ENCODE measurements at regions not wholly inside any gene's neighbourhood (a gene's known extent, or its start where the extent isn't known, plus 50 kb on each side); places are given as distances from the start of the nearest gene placed in this dataset.
"Not testable (repeated sequence)": the region's sequence is repeated elsewhere in the genome, so short reads cannot be mapped to it uniquely, and the experiment has no call there.

- DNase-seq (ENCODE audit: low spot score) = not testable (repeated sequence)
Measured at GRCh38 chr3:127046690-127047089, 63.8 kb downstream of the PLXNA1 start.

GRCh38 chr3:127049393-127049792 is 66.5 kb downstream of the PLXNA1 start:
- DNase-seq (ENCODE audit: low spot score) = no peak

- no peak for DNase-seq (ENCODE audit: low spot score)
Measured at GRCh38 chr3:127050733-127051132, 67.8 kb downstream of the PLXNA1 start.

- no peak for DNase-seq (ENCODE audit: low spot score)
Measured at GRCh38 chr3:127052121-127052561, 69.2 kb downstream of the PLXNA1 start.

GRCh38 chr3:127053026-127053425 is 70.1 kb downstream of the PLXNA1 start:
- no peak for DNase-seq (ENCODE audit: low spot score)

GRCh38 chr3:127053450-127053849 is 70.5 kb downstream of the PLXNA1 start:
- DNase-seq (ENCODE audit: low spot score) = no peak

GRCh38 chr3:127053979-127054378 is 71.1 kb downstream of the PLXNA1 start:
- no peak for DNase-seq (ENCODE audit: low spot score)

- no peak for DNase-seq (ENCODE audit: low spot score)
Measured at GRCh38 chr3:127056281-127056680, 73.4 kb downstream of the PLXNA1 start.

- DNase-seq (ENCODE audit: low spot score) = no peak
Measured at GRCh38 chr3:127056976-127057375, 74.1 kb downstream of the PLXNA1 start.

- no peak for DNase-seq (ENCODE audit: low spot score)
Measured at GRCh38 chr3:127059072-127059471, 76.2 kb downstream of the PLXNA1 start.

GRCh38 chr3:127061641-127062040 is 78.7 kb downstream of the PLXNA1 start:
- no peak for DNase-seq (ENCODE audit: low spot score)

GRCh38 chr3:127062926-127063325 is 80.0 kb downstream of the PLXNA1 start:
- DNase-seq (ENCODE audit: low spot score) = no peak

GRCh38 chr3:127063916-127064315 is 81.0 kb downstream of the PLXNA1 start:
- DNase-seq (ENCODE audit: low spot score) = no peak

- DNase-seq (ENCODE audit: low spot score) = no peak
Measured at GRCh38 chr3:127064391-127065137, 81.6 kb downstream of the PLXNA1 start.

- no peak for DNase-seq (ENCODE audit: low spot score)
Measured at GRCh38 chr3:127065138-127065427, 82.2 kb downstream of the PLXNA1 start.

- DNase-seq (ENCODE audit: low spot score) = no peak
Measured at GRCh38 chr3:127065561-127066290, 82.8 kb downstream of the PLXNA1 start.

GRCh38 chr3:127066635-127067034 is 83.7 kb downstream of the PLXNA1 start:
- DNase-seq (ENCODE audit: low spot score) = no peak

- DNase-seq (ENCODE audit: low spot score) = no peak
Measured at GRCh38 chr3:127067116-127067910, 84.4 kb downstream of the PLXNA1 start.

- no peak for DNase-seq (ENCODE audit: low spot score)
Measured at GRCh38 chr3:127068111-127068810, 85.3 kb downstream of the PLXNA1 start.

GRCh38 chr3:127068871-127069270 is 86.0 kb downstream of the PLXNA1 start:
- no peak for DNase-seq (ENCODE audit: low spot score)

- no peak for DNase-seq (ENCODE audit: low spot score)
Measured at GRCh38 chr3:127069814-127070440, 87.0 kb downstream of the PLXNA1 start.

- no peak for DNase-seq (ENCODE audit: low spot score)
Measured at GRCh38 chr3:127070776-127071175, 87.9 kb downstream of the PLXNA1 start.

Measured in ecto neural progenitor cell (in vitro differentiated cells).